Fibroblast of peridontal ligament (primary cell): ENCODE measurements at regions not wholly inside any gene's neighbourhood (a gene's known extent, or its start where the extent isn't known, plus 50 kb on each side); places are given as distances from the start of the nearest gene placed in this dataset.
"Not testable (repeated sequence)": the region's sequence is repeated elsewhere in the genome, so short reads cannot be mapped to it uniquely, and the experiment has no call there.

Experiments
- DNase-seq: peaks from one replicate; pipeline ENCODE4 v3.0.0-alpha.2; 2010; ENCODE audit errors: extremely low read depth

GRCh38 chr9:21597284-21597683, 115.2 kb upstream of the IFNE start:
- DNase-seq: no peak

- no peak for DNase-seq
Observed at GRCh38 chr9:21598749-21599148, 116.6 kb upstream of the IFNE start.

- DNase-seq: peak; percentile 95
Observed at GRCh38 chr9:21605489-21605931, 123.4 kb upstream of the IFNE start.

GRCh38 chr9:21607576-21607975, 125.5 kb upstream of the IFNE start:
- DNase-seq: no peak

GRCh38 chr9:21608200-21608599, 126.1 kb upstream of the IFNE start:
- no peak for DNase-seq

- peak; percentile 46 for DNase-seq
Observed at GRCh38 chr9:21609506-21609905, 127.4 kb upstream of the IFNE start.

- no peak for DNase-seq
Observed at GRCh38 chr9:21611891-21612290, 129.8 kb upstream of the IFNE start.

GRCh38 chr9:21615018-21615417, 132.9 kb upstream of the IFNE start:
- no peak for DNase-seq

GRCh38 chr9:21615446-21615845, 133.3 kb upstream of the IFNE start:
- DNase-seq: no peak

GRCh38 chr9:21616082-21616778, 134.1 kb upstream of the IFNE start:
- DNase-seq: peak; percentile 81

- DNase-seq: no peak
Observed at GRCh38 chr9:21624675-21625644, 142.8 kb upstream of the IFNE start.

- DNase-seq: no peak
Observed at GRCh38 chr9:21626493-21626892, 144.4 kb upstream of the IFNE start.

- not testable (repeated sequence) for DNase-seq
Observed at GRCh38 chr9:21628954-21629353, 146.8 kb upstream of the IFNE start.

GRCh38 chr9:21634951-21635350, 152.8 kb upstream of the IFNE start:
- DNase-seq: no peak

GRCh38 chr9:21638104-21638503, 156.0 kb upstream of the IFNE start:
- DNase-seq: no peak

- no peak for DNase-seq
Observed at GRCh38 chr9:21653091-21653490, 149.3 kb upstream of the MTAP start.

- no peak for DNase-seq
Observed at GRCh38 chr9:21653589-21653988, 148.8 kb upstream of the MTAP start.

GRCh38 chr9:21656776-21657674, 145.4 kb upstream of the MTAP start:
- DNase-seq: peak; percentile 97

GRCh38 chr9:21657966-21658667, 144.3 kb upstream of the MTAP start:
- no peak for DNase-seq

GRCh38 chr9:21660976-21661375, 141.5 kb upstream of the MTAP start:
- peak; percentile 91 for DNase-seq

- DNase-seq: peak; percentile 79
Observed at GRCh38 chr9:21661626-21662025, 140.8 kb upstream of the MTAP start.
